GM19025 (cell line): ENCODE measurements at regions not wholly inside any gene's neighbourhood (a gene's known extent, or its start where the extent isn't known, plus 50 kb on each side); places are given as distances from the start of the nearest gene placed in this dataset.

Source experiments
- ATAC-seq: cut with Tn5 transposase; IDR thresholded peaks from one replicate; pipeline ENCODE4 v1.9.1; 2021; ENCODE audit warnings: mild to moderate bottlenecking, low read depth, moderate library complexity; ENCODE audit not compliant: unreplicated experiment

GRCh38 chr9:18362901-18363685 is 110.9 kb upstream of the ADAMTSL1 start:
- ATAC-seq = no peak

- no peak for ATAC-seq
Observed at GRCh38 chr9:18365651-18366050, 108.3 kb upstream of the ADAMTSL1 start.

- ATAC-seq = no peak
Observed at GRCh38 chr9:18366184-18366583, 107.8 kb upstream of the ADAMTSL1 start.

- ATAC-seq = no peak
Observed at GRCh38 chr9:18368206-18368605, 105.7 kb upstream of the ADAMTSL1 start.

DNA sequence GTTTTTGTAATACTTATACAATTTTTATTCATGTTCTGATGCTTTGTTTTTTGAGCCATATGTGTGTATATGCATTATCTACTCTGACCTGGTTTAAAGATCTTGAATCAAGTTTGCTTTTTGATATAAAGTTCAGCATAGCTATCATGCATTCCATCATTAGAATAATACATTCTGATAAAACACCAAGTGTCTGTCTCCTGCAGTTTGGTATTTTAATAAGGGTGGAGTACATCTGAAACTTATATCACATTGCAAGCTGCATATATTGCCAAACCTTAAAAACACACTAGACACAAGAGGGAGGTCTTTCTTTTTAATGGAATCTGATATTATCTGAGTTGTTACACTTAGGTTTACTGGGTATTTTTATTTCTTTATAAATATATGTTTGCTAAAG is 102.8 kb upstream of the ADAMTSL1 start:
- no peak for ATAC-seq

DNA sequence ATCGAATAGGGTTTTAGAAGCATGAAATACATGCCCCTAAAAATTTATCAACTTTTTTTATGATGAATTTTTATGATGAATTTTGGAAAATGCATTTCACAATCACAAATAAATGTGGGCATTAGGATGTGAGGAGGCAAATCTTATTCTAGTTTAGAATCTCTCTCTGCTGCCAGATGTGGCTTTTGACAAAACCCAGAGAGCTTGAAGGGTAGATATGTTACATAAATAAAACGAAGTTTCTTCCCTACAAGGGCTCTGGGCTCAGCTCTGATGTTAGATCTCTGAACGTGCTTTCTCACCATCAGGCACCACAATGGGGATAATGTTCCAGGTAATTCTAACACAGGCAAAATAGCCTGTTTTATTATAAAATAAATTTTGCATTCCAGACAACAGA is 102.3 kb upstream of the ADAMTSL1 start:
- no peak for ATAC-seq

DNA sequence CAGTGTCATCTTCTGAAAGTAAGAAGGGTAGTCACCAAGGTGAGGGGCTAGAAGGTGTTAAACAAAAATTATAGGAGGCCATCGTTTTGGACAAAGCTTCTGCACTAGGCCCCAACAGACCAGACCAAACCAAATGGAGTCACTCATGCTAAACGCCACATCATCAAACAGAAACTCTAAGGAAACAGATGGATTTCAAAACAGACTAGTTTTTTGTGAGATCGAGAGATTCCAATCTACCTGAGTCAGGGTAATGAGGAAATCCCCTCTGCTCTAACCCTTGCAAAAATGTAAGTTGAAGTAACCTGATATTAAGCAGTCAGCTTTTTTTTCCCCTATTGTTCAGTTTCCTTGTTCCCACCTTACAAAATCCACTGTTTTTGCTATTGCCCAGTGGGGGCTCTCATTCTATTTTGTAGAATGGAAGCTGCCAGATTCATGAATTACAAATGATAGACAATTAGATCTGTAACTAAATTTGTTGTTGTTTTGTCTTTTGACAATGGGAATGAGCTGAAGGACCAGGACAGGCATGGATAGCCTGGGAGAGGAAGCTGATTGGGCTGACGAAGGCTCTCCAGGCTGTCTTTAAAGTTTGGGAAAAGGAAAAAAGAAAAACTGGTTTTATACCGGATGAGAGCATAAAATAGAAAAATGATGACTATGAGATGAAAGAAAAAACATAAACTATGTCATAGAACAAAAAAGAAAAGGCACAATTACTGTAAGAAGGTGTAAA is 94.7 kb upstream of the ADAMTSL1 start:
- ATAC-seq = no peak

- no peak for ATAC-seq
Observed at GRCh38 chr9:18382243-18382642, 91.7 kb upstream of the ADAMTSL1 start.

DNA sequence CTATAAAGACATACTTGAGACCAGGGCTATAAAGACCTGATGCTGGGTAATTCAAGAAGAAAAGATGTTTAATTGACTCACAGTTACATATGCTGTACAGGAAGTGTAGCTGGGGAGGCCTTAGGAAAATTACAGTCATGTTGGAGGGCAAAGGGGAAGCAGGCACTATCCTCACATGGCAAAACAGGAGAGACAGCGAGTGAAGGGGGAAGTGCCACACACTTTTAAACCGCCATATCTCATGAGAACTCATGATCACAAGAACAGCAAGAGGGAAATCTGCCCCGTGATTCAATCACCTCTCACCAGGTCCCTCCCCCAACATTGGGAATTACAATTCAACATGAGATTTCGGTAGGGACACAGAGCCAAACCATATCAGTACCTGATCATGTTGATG is 89.9 kb upstream of the ADAMTSL1 start:
- no peak for ATAC-seq

DNA sequence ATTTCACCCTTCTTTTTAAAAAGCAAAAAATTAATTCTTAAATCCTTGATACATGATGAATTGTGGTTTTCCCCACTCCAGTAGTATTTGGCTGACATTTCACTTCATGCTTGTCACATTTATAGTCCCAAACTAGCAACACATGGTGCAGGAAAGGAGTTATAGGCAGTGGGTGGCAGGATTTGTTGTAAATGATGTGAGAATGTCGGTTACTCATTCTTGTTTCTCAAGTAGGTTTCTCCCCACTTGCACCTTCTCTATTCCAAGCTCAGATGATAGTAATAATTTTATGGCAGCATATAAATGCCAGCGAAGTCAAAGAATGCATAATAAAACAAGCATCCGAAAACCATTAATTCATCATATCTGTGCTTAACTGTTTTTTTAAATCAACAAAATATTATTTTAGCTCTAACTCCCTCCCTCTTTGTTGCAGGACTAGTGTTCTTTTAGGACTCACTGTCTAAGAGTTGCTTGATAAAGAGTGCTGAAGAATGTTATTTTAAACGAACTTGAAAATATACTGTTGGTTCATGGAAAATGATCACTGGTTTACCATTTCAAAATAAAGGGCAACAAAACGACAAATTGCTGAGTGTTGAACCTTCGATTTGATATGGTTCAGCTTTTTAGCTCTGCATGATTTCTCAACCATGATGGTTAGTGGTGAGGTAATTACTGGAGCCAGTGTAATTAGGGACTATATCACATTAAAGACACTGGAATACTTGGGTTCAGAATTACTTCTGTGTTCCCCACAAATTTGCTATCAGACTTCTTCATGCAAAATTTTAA is 88.1 kb upstream of the ADAMTSL1 start:
- no peak for ATAC-seq

GRCh38 chr9:18390393-18390792 is 83.6 kb upstream of the ADAMTSL1 start:
- ATAC-seq = no peak

DNA sequence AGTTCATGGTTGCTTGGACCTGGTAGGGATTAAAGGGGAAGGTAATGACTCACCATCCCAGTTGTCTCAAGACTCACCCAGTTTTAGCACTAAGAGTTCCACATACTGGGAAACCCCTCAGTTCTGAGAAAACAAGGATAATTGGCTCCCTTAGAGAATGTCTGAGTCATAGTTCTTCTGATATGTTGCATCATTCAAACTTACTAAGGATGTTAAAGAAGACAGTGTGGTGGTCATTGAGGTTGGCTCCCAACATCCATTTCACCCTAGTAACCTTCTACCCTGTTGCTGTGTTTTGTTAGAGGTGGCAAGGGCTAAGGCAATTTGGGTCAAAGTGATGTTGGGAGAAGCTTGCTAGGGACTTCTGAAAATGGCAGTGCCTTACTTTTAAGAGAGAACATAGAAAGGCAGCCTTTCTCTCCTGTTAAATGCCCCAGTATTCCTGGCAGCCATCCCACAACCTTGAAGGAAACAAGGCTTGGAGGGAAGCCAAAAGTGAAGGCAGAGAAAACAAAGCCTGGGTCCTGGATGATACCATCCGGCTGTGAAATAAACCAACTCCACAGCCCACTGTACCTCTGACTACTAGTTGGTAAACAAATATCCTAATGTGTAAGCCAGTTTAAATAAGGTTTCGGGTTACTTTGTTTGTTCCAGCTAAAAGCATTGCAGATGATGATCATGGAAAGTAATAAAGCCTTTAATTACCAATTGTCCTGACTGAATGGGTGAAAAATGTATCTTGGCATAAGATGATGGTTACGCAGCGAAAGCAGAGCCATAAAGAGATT is 80.4 kb upstream of the ADAMTSL1 start:
- no peak for ATAC-seq

- no peak for ATAC-seq
Observed at GRCh38 chr9:18394847-18395351, 79.1 kb upstream of the ADAMTSL1 start.

- no peak for ATAC-seq
Observed at GRCh38 chr9:18396102-18396728, 77.7 kb upstream of the ADAMTSL1 start.

- ATAC-seq = no peak
Observed at GRCh38 chr9:18397076-18397475, 76.9 kb upstream of the ADAMTSL1 start.

DNA sequence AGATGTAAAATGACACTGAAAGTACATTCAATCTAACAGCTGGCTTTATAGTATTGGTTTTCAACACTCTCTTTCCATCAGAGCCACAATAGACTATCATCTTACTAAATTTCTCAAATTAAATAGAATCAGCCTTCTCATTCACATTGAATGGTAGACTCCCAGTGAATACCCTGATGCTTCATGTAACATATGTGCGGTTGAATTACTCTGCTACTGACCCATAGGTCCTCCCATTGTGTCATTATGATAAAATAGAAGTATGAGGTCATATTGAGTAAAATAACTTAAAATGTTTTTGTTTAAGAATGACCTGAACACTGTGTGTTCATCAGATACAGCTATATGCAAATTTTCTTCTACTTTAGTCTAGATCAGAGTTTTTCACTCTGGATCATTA is 75.9 kb upstream of the ADAMTSL1 start:
- ATAC-seq = no peak

GRCh38 chr9:18404434-18405029 is 69.4 kb upstream of the ADAMTSL1 start:
- ATAC-seq = no peak

DNA sequence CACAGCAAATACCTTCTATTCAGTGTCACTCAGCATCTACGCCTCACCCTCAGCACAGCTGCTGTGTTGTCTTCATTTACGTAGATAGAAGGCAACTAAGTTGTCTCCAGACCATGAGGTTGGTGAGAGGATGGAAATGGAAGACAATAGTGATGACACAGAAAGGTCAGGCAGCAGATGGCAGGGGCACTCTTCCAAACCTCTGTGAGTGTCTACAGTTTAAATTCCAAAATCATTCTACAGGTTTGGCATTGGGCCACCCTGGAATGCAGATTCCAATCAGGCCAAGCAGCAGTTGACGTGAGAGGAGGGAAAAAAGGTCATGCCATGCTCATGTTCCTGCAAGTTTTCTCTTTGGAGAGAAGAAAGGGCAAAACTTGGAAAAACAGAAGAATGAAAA is 68.7 kb upstream of the ADAMTSL1 start:
- ATAC-seq = no peak

DNA sequence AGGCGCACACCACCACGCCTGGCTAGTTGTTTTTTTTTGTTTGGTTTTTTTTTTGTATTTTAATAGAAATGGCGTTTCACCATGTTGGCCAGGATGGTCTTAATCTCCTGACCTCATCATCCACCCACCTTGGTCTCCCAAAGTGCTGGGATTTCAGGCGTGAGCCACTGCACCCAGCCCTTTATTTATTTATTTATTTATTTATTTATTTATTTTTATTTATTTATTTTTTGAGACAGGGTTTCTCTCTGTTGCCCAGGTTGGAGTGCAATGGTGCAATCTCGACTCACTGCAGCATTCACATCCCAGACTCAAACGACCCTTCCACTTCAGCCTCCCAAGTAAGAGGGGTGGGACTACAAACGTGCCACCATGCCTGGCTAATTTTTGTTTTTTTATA is 63.0 kb upstream of the ADAMTSL1 start:
- ATAC-seq = no peak
